K562 (cell line): ENCODE measurements at regions not wholly inside any gene's neighbourhood (a gene's known extent, or its start where the extent isn't known, plus 50 kb on each side); places are given as distances from the start of the nearest gene placed in this dataset.

Experiments
- ATAC-seq: fragments of 200-7000 bp; cut with Tn5 transposase; 3 replicates; pipeline ENCODE4 v1.9.1; 2020; ENCODE audit warnings: moderate library complexity
- BruUV-seq: library from RNA; stranded (reverse); fragments of 400-500 nt; replicated peaks from 2 replicates; lab custom pipeline; 2021; lab: Mats Ljungman, UMichigan
- CTCF ChIA-PET: fragments of 300-600 bp; formaldehyde crosslinking; extraction: SDS; loops from one replicate; lab custom pipeline; 2021; ENCODE audit warnings: low intra/inter-chr PET ratio; lab: Yijun Ruan, JAX
- POLR2A ChIA-PET: fragments of 300-600, 350-650 bp; sonication (Branson Sonifier 250); formaldehyde crosslinking; extraction: SDS; loops from one replicate; lab custom pipeline; 2021; ENCODE audit warnings: antibody characterized with exemption, inconsistent platforms; lab: Yijun Ruan, JAX
- DNase-seq, 4 experiments: peaks; one replicate each; pipeline versions ENCODE4 v3.0.0 to v3.0.0-alpha.2; 2011 to 2018; ENCODE audit warnings: low spot score in 3 of 4, mixed read lengths in 3 of 4; ENCODE audit errors: extremely low read depth in 1 of 4
- FAIRE-seq: peaks from 2 replicates; lab custom pipeline; 2011; peaks lifted over from hg19 to GRCh38; lab: Jason Lieb, UNC
- H2AFZ ChIP-seq: 2 replicates; pipeline ENCODE4 v1.6.0; 2011; ENCODE audit warnings: low read depth, low read length, control low read depth, inconsistent platforms
- H3K27ac ChIP-seq: fragments of 200-600 bp; 3 replicates; pipeline ENCODE4 v1.8.0; 2011; ENCODE audit warnings: low read depth, mild to moderate bottlenecking, control low read depth, inconsistent platforms, low read length, moderate library complexity, mixed read lengths; ENCODE audit errors: extremely low read depth
- H3K27me3 ChIP-seq, 2 experiments: fragments of 300-600 bp in 1 of 2; 2 replicates in 1 of 2; 3 replicates in 1 of 2; pipeline versions ENCODE4 v1.6.0 to v1.8.0; 2011; ENCODE audit warnings: inconsistent platforms in 2 of 2, low read length in 2 of 2, mild to moderate bottlenecking in 1 of 2, mixed read lengths in 1 of 2, moderate library complexity in 1 of 2; ENCODE audit not compliant: control insufficient read depth in 2 of 2, insufficient read depth in 2 of 2
- H3K36me3 ChIP-seq: fragments of 300-600 bp; 3 replicates; pipeline ENCODE4 v1.8.0; 2011; ENCODE audit warnings: mild to moderate bottlenecking, low read length, inconsistent platforms; ENCODE audit not compliant: control insufficient read depth, insufficient read depth
- H3K4me1 ChIP-seq, 2 experiments: fragments of 200-600 bp in 1 of 2; replicated peaks in 1 of 2; 2 replicates in 1 of 2; 3 replicates in 1 of 2; pipeline versions ENCODE4 v1.5.1 to v1.8.0; 2011; ENCODE audit warnings: inconsistent platforms in 2 of 2, low read length in 2 of 2, mild to moderate bottlenecking in 1 of 2, mixed read lengths in 1 of 2, moderate library complexity in 1 of 2; ENCODE audit not compliant: control insufficient read depth in 2 of 2, insufficient read depth in 2 of 2
- H3K4me2 ChIP-seq: 2 replicates; pipeline ENCODE4 v1.6.1; 2011; ENCODE audit warnings: low read length, control low read depth, inconsistent platforms, mixed read lengths; ENCODE audit not compliant: insufficient read depth
- H3K4me3 ChIP-seq: fragments of 200-600 bp; sonication (generic), shearing (Covaris generic); 2 replicates; pipeline ENCODE4 v1.5.1; 2016; ENCODE audit warnings: control low read depth, inconsistent platforms
- H3K79me2 ChIP-seq: fragments of 200-600 bp; 3 replicates; pipeline ENCODE4 v1.8.0; 2011; ENCODE audit warnings: low read length, inconsistent platforms; ENCODE audit not compliant: control insufficient read depth, insufficient read depth
- H3K9ac ChIP-seq, 2 experiments: 2 replicates each; pipeline versions ENCODE4 v1.6.0 to v1.6.1; 2011; ENCODE audit warnings: low read depth in 2 of 2, low read length in 2 of 2, control low read depth in 1 of 2, inconsistent platforms in 1 of 2, mild to moderate bottlenecking in 1 of 2, mixed read lengths in 1 of 2; ENCODE audit not compliant: insufficient read depth in 1 of 2
- H3K9me1 ChIP-seq: one replicate; pipeline ENCODE4 v1.6.0; 2011; ENCODE audit warnings: inconsistent platforms, mild to moderate bottlenecking, low read length, moderate library complexity; ENCODE audit not compliant: control insufficient read depth, insufficient read depth
- H3K9me3 ChIP-seq: replicated peaks from 2 replicates; pipeline ENCODE4 v1.5.1; 2011; ENCODE audit warnings: low read depth, low read length, inconsistent platforms; ENCODE audit not compliant: control insufficient read depth, insufficient read depth
- H4K20me1 ChIP-seq: replicated peaks from 2 replicates; pipeline ENCODE4 v1.6.1; 2011; ENCODE audit warnings: low read length, inconsistent platforms, mixed read lengths; ENCODE audit not compliant: control insufficient read depth, insufficient read depth
- CBX2 ChIP-seq: fragments of 200-600 bp; sonication (generic); IDR thresholded peaks from one replicate; pipeline ENCODE4 v1.6.1; 2012; ENCODE audit warnings: mild to moderate bottlenecking, low read length, inconsistent platforms; ENCODE audit not compliant: insufficient read depth, poor library complexity, severe bottlenecking
- DDX20 ChIP-seq: fragments of 450-650 bp; IDR thresholded peaks from 2 replicates; pipeline ENCODE4 v1.6.1; 2016; ENCODE audit warnings: missing genetic modification characterization, low read depth, mild to moderate bottlenecking, missing compliant biosample characterization, moderate library complexity
- ETV5 ChIP-seq: sonication (generic); formaldehyde crosslinking; IDR thresholded peaks from 2 replicates; pipeline ENCODE4 v1.4.0; 2020; ENCODE audit warnings: low read depth, mild to moderate bottlenecking, missing genetic modification reagents
- IRF2 ChIP-seq: sonication (generic); formaldehyde crosslinking; IDR thresholded peaks from 2 replicates; pipeline ENCODE4 v1.8.1; 2022; ENCODE audit warnings: mild to moderate bottlenecking, missing genetic modification reagents
- KAT7 ChIP-seq: sonication (generic); formaldehyde crosslinking; IDR thresholded peaks from 2 replicates; pipeline ENCODE4 v1.8.0; 2022; ENCODE audit warnings: missing genetic modification reagents, mild to moderate bottlenecking, borderline replicate concordance
- PCBP1 ChIP-seq: fragments of 200-400 bp; formaldehyde crosslinking; IDR thresholded peaks from 2 replicates; pipeline ENCODE4 v1.6.1; 2018; ENCODE audit warnings: mild to moderate bottlenecking, low read depth, low read length; ENCODE audit not compliant: poor library complexity, severe bottlenecking
- SAFB2 ChIP-seq: fragments of 200-400 bp; formaldehyde crosslinking; IDR thresholded peaks from 2 replicates; pipeline ENCODE4 v1.6.1; 2018; ENCODE audit warnings: borderline replicate concordance, low read length, low read depth, moderate library complexity; ENCODE audit not compliant: severe bottlenecking
- ZNF79 ChIP-seq: fragments of 250-450 bp; sonication (Bioruptor Pico); IDR thresholded peaks from 2 replicates; pipeline ENCODE4 v1.4.0; 2020; ENCODE audit warnings: low read depth, mild to moderate bottlenecking, moderate library complexity
- WGBS: fragments of 100-300 bp; shearing (Covaris generic); methylation state at CpG from one replicate; pipeline ENCODE4 v1.1.6; 2016; ENCODE audit warnings: low coverage, mixed read lengths; ENCODE audit not compliant: insufficient coverage; ENCODE audit errors: missing lambda C conversion rate; 5-methylcytosine and 5-hydroxymethylcytosine counted together
- in situ Hi-C: fragments of 300-500 bp; cut with MboI; formaldehyde crosslinking; loops from 4 replicates; pipeline ENCODE4 v1.15.0; 2018; ENCODE audit warnings: inconsistent platforms, mixed read lengths
- intact Hi-C: fragments of 100-400 bp; cut with micrococcal nuclease; formaldehyde crosslinking; loops from 2 replicates; pipeline ENCODE4 v1.14.2; 2022

- TF ChIP-seq CBX2 = no peak
- TF ChIP-seq ZNF79 (CRISPR knock-in tag) = no peak
- TF ChIP-seq DDX20 (tag) = no peak
- no peak for TF ChIP-seq PCBP1
- no peak for TF ChIP-seq SAFB2
- TF ChIP-seq KAT7 (CRISPR knock-in tag) = no peak
- TF ChIP-seq ETV5 = no peak
- TF ChIP-seq IRF2 (CRISPR knock-in tag) = no peak
- ChIA-PET POLR2A (no interaction called here), CTCF (no interaction called here)
- Histone ChIP-seq H3K27me3 (no peaks in the 10 kb centered on the region), H3K4me2 (no peak overlapping the region), H3K36me3 (no peaks in the 10 kb centered on the region), H3K27ac (no peak overlapping the region), H3K4me1 (no peaks in the 10 kb centered on the region), H3K9me1 (no peaks in the 10 kb centered on the region), H3K79me2 (no peaks in the 10 kb centered on the region), H2AFZ (no peak overlapping the region), H3K9me3 (peaks cover 2% of the 10 kb centered on the region; the same call in 1 of the 2 replicates), H4K20me1 (no peaks in the 10 kb centered on the region), H3K9ac (no peak overlapping the region), H3K4me3 (no peak overlapping the region)
- FAIRE-seq (no peak), DNase-seq (no peak), ATAC-seq (no peak)
- intact Hi-C loops (no loop called here), in situ Hi-C loops (no loop called here)
- no TSS peak for BruUV-seq
- 0% methylated on average over 2 of the region's 2 CpGs for WGBS
Observed at GRCh38 chr2:5766561-5766960, 74.4 kb downstream of the SOX11 start.
